ENCODE measurements at regions not wholly inside any gene's neighbourhood (a gene's known extent, or its start where the extent isn't known, plus 50 kb on each side); places are given as distances from the start of the nearest gene placed in this dataset.
"Not testable (repeated sequence)": the region's sequence is repeated elsewhere in the genome, so short reads cannot be mapped to it uniquely, and the experiment has no call there.

- DNase-seq: no peak
Measured at GRCh38 chr2:180258041-180258537, 251.0 kb upstream of the CWC22 start.

- DNase-seq: no peak
Measured at GRCh38 chr2:180257247-180257646, 250.2 kb upstream of the CWC22 start.

- no peak for DNase-seq
Measured at GRCh38 chr2:180255981-180256380, 248.9 kb upstream of the CWC22 start.

- DNase-seq: no peak
Measured at GRCh38 chr2:180254872-180255271, 247.8 kb upstream of the CWC22 start.

- no peak for DNase-seq
Measured at GRCh38 chr2:180247658-180248057, 240.6 kb upstream of the CWC22 start.

- no peak for DNase-seq
Measured at GRCh38 chr2:180246268-180246667, 239.2 kb upstream of the CWC22 start.

GRCh38 chr2:180240774-180241173 lies 233.7 kb upstream of the CWC22 start:
- DNase-seq: no peak

GRCh38 chr2:180238729-180239128 lies 231.6 kb upstream of the CWC22 start:
- DNase-seq: no peak

GRCh38 chr2:180236061-180236460 lies 229.0 kb upstream of the CWC22 start:
- not testable (repeated sequence) for DNase-seq

- DNase-seq: not testable (repeated sequence)
Measured at GRCh38 chr2:180235506-180235905, 228.4 kb upstream of the CWC22 start.

GRCh38 chr2:180234991-180235390 lies 227.9 kb upstream of the CWC22 start:
- not testable (repeated sequence) for DNase-seq

- no peak for DNase-seq
Measured at GRCh38 chr2:180231015-180231414, 223.9 kb upstream of the CWC22 start.

- no peak for DNase-seq
Measured at GRCh38 chr2:180227461-180227860, 220.4 kb upstream of the CWC22 start.

- DNase-seq: no peak
Measured at GRCh38 chr2:180225118-180225517, 218.0 kb upstream of the CWC22 start.

- DNase-seq: no peak
Measured at GRCh38 chr2:180222644-180223043, 215.5 kb upstream of the CWC22 start.

- DNase-seq: no peak
Measured at GRCh38 chr2:180219491-180219890, 212.4 kb upstream of the CWC22 start.

GRCh38 chr2:180208841-180209240 lies 201.7 kb upstream of the CWC22 start:
- no peak for DNase-seq

- no peak for DNase-seq
Measured at GRCh38 chr2:180205621-180206235, 198.6 kb upstream of the CWC22 start.

GRCh38 chr2:180203972-180204371 lies 196.9 kb upstream of the CWC22 start:
- no peak for DNase-seq

- DNase-seq: no peak
Measured at GRCh38 chr2:180202467-180202951, 195.4 kb upstream of the CWC22 start.

GRCh38 chr2:180196419-180196977 lies 189.4 kb upstream of the CWC22 start:
- DNase-seq: no peak

GRCh38 chr2:180195847-180196246 lies 188.8 kb upstream of the CWC22 start:
- DNase-seq: no peak

- DNase-seq: no peak
Measured at GRCh38 chr2:180191432-180192124, 184.5 kb upstream of the CWC22 start.

GRCh38 chr2:180190851-180191250 lies 183.8 kb upstream of the CWC22 start:
- no peak for DNase-seq
